Adrenal gland (tissue), 9 donors: ENCODE measurements at regions not wholly inside any gene's neighbourhood (a gene's known extent, or its start where the extent isn't known, plus 50 kb on each side); places are given as distances from the start of the nearest gene placed in this dataset.
"Not testable (repeated sequence)": the region's sequence is repeated elsewhere in the genome, so short reads cannot be mapped to it uniquely, and the experiment has no call there.

Source experiments
- DNase-seq, 7 donors: peaks; one replicate each; pipeline ENCODE4 v3.0.0-alpha.2; 2019 to 2020
- H3K27ac ChIP-seq, 5 donors: fragments of 200-600 bp; sonication (generic) in 4 of 5; 1 replicate in 3 of 5; 2 replicates in 2 of 5; pipeline versions ENCODE4 v1.5.1 to v1.8.0; 2016 to 2020; ENCODE audit warnings: mild to moderate bottlenecking in 1 of 5
- H3K27me3 ChIP-seq: fragments of 200-600 bp; 2 replicates; pipeline ENCODE4 v1.8.0; 2021
- H3K36me3 ChIP-seq, 2 donors: fragments of 200-600 bp; replicated peaks in 1 of 2; 1 replicate in 1 of 2; 2 replicates in 1 of 2; pipeline versions ENCODE4 v1.5.1 to v1.8.0; 2018 to 2022
- H3K4me1 ChIP-seq, 2 donors: fragments of 200-600 bp; replicated peaks in 1 of 2; 1 replicate in 1 of 2; 2 replicates in 1 of 2; pipeline versions ENCODE4 v1.5.1 to v1.8.0; 2018 to 2021
- H3K4me3 ChIP-seq, 4 donors: fragments of 200-600 bp; sonication (generic) in 3 of 4; one replicate each; pipeline ENCODE4 v1.5.1; 2016 to 2018
- H3K9me3 ChIP-seq, 3 donors: fragments of 200-600 bp; sonication (generic) in 1 of 3; replicated peaks in 1 of 3; 1 replicate in 2 of 3; 2 replicates in 1 of 3; pipeline versions ENCODE4 v1.5.1 to v1.8.0; 2016 to 2021
- CTCF ChIP-seq, 6 experiments: fragments of 450-650 bp in 4 of 6; fragments of 200-600 bp in 2 of 6; sonication (generic) in 1 of 6; IDR thresholded peaks; 1 replicate in 5 of 6; 2 replicates in 1 of 6; pipeline versions ENCODE4 v1.5.1 to v1.8.0; 2016 to 2021; ENCODE audit warnings: antibody characterized with exemption in 6 of 6, mild to moderate bottlenecking in 2 of 6, moderate library complexity in 1 of 6
- POLR2A ChIP-seq, 2 donors: fragments of 450-650 bp; IDR thresholded peaks; one replicate each; pipeline ENCODE4 v1.6.1; 2017; ENCODE audit warnings: antibody characterized with exemption in 2 of 2, mild to moderate bottlenecking in 2 of 2, moderate library complexity in 1 of 2
- WGBS, 4 donors: extraction: QIAGEN DNeasy Blood & Tissue Kit in 2 of 4; methylation state at CpG; one replicate each; pipeline versions ENCODE4 v1.1.5 to v1.1.7; 2013 to 2017; 5-methylcytosine and 5-hydroxymethylcytosine counted together
- intact Hi-C, 2 donors: fragments of 100-400 bp; cut with DNase I; formaldehyde crosslinking; loops; one replicate each; pipeline versions ENCODE4 v1.14.1 to v1.15.0; 2022 to 2023
- donor health status: healthy with polysubstance abuse.
- donor health status: Bipolar disorder and iron deficiency.
- donor health status: DM: yes; HTN: yes; CAD: no.
- donor health status: DM: no; HTN: no; CAD: no.
- donor health status: DM: no; HTN: no; CAD: no.

GRCh38 chr21:28856588-28857250 lies 136.0 kb downstream of the LTN1 start:
- intact Hi-C loops: no loop called here
- Histone ChIP-seq H3K27ac (no peak overlapping the region), H3K9me3 (no peaks in the 10 kb centered on the region), H3K4me1 (no peaks in the 10 kb centered on the region), H3K27me3 (no peaks in the 10 kb centered on the region), H3K4me3 (no peak overlapping the region), H3K36me3 (no peaks in the 10 kb centered on the region)
- no peak for DNase-seq
- 70 to 90% (median 81%) methylated on average over 5 of the region's 5 CpGs for WGBS, 4 donors
- no peak for TF ChIP-seq POLR2A (IDR thresholded peaks at IDR 0.05)

- H3K4me1 ChIP-seq: no peaks in the 10 kb centered on the region
- H3K36me3 ChIP-seq: no peaks in the 10 kb centered on the region
- 64 to 74% (median 73%) methylated on average over 5 of the region's 5 CpGs for WGBS, 4 donors
- H3K27ac ChIP-seq: no peak overlapping the region
- H3K9me3 ChIP-seq: no peaks in the 10 kb centered on the region
- DNase-seq: no peak
- TF ChIP-seq POLR2A (IDR thresholded peaks at IDR 0.05) (no peak), CTCF (IDR thresholded peaks at IDR 0.05) (no peak)
- intact Hi-C loops: no loop called here
- no peaks in the 10 kb centered on the region for H3K27me3 ChIP-seq
- no peak overlapping the region for H3K4me3 ChIP-seq
Observed at GRCh38 chr21:28852706-28853105, 140.0 kb downstream of the LTN1 start.

- H3K27ac ChIP-seq: no peak overlapping the region
- 82 to 97% (median 93%) methylated on average over 1 of the region's 1 CpG for WGBS, 4 donors
- no peaks in the 10 kb centered on the region for H3K36me3 ChIP-seq
- intact Hi-C loops: no loop called here
- no peaks in the 10 kb centered on the region for H3K9me3 ChIP-seq
- no peak for TF ChIP-seq CTCF (IDR thresholded peaks at IDR 0.05)
- TF ChIP-seq POLR2A (IDR thresholded peaks at IDR 0.05): no peak
- no peaks in the 10 kb centered on the region for H3K27me3 ChIP-seq
- no peak for DNase-seq
- H3K4me1 ChIP-seq: no peaks in the 10 kb centered on the region
- no peak overlapping the region for H3K4me3 ChIP-seq
Observed at GRCh38 chr21:28851645-28852044, 141.0 kb downstream of the LTN1 start.

GRCh38 chr21:28839237-28839636 lies 153.4 kb downstream of the LTN1 start:
- 68 to 89% (median 87%) methylated on average over 1 of the region's 1 CpG for WGBS, 4 donors
- intact Hi-C loops: not testable (repeated sequence)

GRCh38 chr21:28837426-28837825 lies 155.3 kb downstream of the LTN1 start:
- H3K36me3 ChIP-seq, DNase-seq, H3K4me3 ChIP-seq, H3K27me3 ChIP-seq, H3K4me1 ChIP-seq, H3K9me3 ChIP-seq, intact Hi-C loops, H3K27ac ChIP-seq: not testable (repeated sequence)
- 13 to 78% (median 42%) methylated on average over 1 of the region's 1 CpG for WGBS, 4 donors

More at GRCh38 chr21:28839237-28839636, 153.4 kb downstream of the LTN1 start:
- H3K4me3 ChIP-seq, H3K36me3 ChIP-seq, H3K4me1 ChIP-seq, DNase-seq, H3K27me3 ChIP-seq, H3K9me3 ChIP-seq, H3K27ac ChIP-seq: not testable (repeated sequence)

- H3K36me3 ChIP-seq, intact Hi-C loops, H3K4me1 ChIP-seq, H3K9me3 ChIP-seq, DNase-seq, H3K4me3 ChIP-seq, H3K27ac ChIP-seq, H3K27me3 ChIP-seq: not testable (repeated sequence)
- WGBS, 4 donors: 77 to 97% (median 92%) methylated on average over 1 of the region's 1 CpG
Observed at GRCh38 chr21:28836588-28836987, 156.1 kb downstream of the LTN1 start.
